Endothelial cell (in vitro differentiated cells): ENCODE measurements at regions not wholly inside any gene's neighbourhood (a gene's known extent, or its start where the extent isn't known, plus 50 kb on each side); places are given as distances from the start of the nearest gene placed in this dataset.

Experiments used
- DNase-seq: peaks from one replicate; pipeline ENCODE4 v3.0.0; 2021; ENCODE audit warnings: low spot score
- H3K27ac Mint-ChIP-seq: one replicate; pipeline ENCODE4 v1.8.0; 2021; ENCODE audit warnings: mixed read lengths, inconsistent platforms; ENCODE audit not compliant: unreplicated experiment
- H3K27me3 Mint-ChIP-seq: one replicate; pipeline ENCODE4 v1.8.0; 2021; ENCODE audit warnings: mild to moderate bottlenecking, moderate library complexity, mixed read lengths, inconsistent platforms; ENCODE audit not compliant: unreplicated experiment
- H3K36me3 Mint-ChIP-seq: one replicate; pipeline ENCODE4 v1.8.0; 2021; ENCODE audit warnings: mild to moderate bottlenecking, low read depth, mixed read lengths, inconsistent platforms; ENCODE audit not compliant: unreplicated experiment
- H3K4me1 Mint-ChIP-seq: one replicate; pipeline ENCODE4 v1.8.0; 2021; ENCODE audit warnings: mild to moderate bottlenecking, mixed read lengths, inconsistent platforms; ENCODE audit not compliant: unreplicated experiment
- H3K4me3 Mint-ChIP-seq: one replicate; pipeline ENCODE4 v1.8.0; 2021; ENCODE audit warnings: mild to moderate bottlenecking, mixed read lengths, inconsistent platforms; ENCODE audit not compliant: unreplicated experiment
- H3K9me3 Mint-ChIP-seq: one replicate; pipeline ENCODE4 v1.8.0; 2021; ENCODE audit warnings: mixed read lengths, inconsistent platforms; ENCODE audit not compliant: unreplicated experiment
- CTCF ChIP-seq: fragments of 200-600 bp; sonication (generic); IDR thresholded peaks from one replicate; pipeline ENCODE4 v1.5.0; 2021; ENCODE audit warnings: antibody characterized with exemption; ENCODE audit not compliant: unreplicated experiment

- Mint-ChIP-seq H3K9me3 (no peaks in the 10 kb centered on the region), H3K36me3 (no peaks in the 10 kb centered on the region), H3K27ac (no peak overlapping the region), H3K4me3 (no peak overlapping the region), H3K27me3 (peaks cover 1% of the 10 kb centered on the region), H3K4me1 (no peaks in the 10 kb centered on the region)
- no peak for DNase-seq
- TF ChIP-seq CTCF = no peak
Observed at GRCh38 chr3:178404961-178405360, 131.3 kb upstream of the KCNMB2 start.

GRCh38 chr3:178405531-178405930, 130.7 kb upstream of the KCNMB2 start:
- no peak for DNase-seq
- Mint-ChIP-seq H3K4me3 (no peak overlapping the region), H3K36me3 (no peaks in the 10 kb centered on the region), H3K9me3 (no peaks in the 10 kb centered on the region), H3K27me3 (peaks cover 1% of the 10 kb centered on the region), H3K27ac (no peak overlapping the region), H3K4me1 (no peaks in the 10 kb centered on the region)
- TF ChIP-seq CTCF = no peak

- Mint-ChIP-seq H3K4me3 (no peak overlapping the region), H3K36me3 (no peaks in the 10 kb centered on the region), H3K9me3 (no peaks in the 10 kb centered on the region), H3K4me1 (no peaks in the 10 kb centered on the region), H3K27me3 (peaks cover 1% of the 10 kb centered on the region), H3K27ac (no peak overlapping the region)
- DNase-seq = no peak
- TF ChIP-seq CTCF = no peak
Observed at GRCh38 chr3:178406206-178406605, 130.0 kb upstream of the KCNMB2 start.

- Mint-ChIP-seq H3K27ac (no peak overlapping the region), H3K9me3 (no peaks in the 10 kb centered on the region), H3K36me3 (no peaks in the 10 kb centered on the region), H3K4me3 (no peak overlapping the region), H3K4me1 (no peaks in the 10 kb centered on the region), H3K27me3 (no peaks in the 10 kb centered on the region)
- no peak for TF ChIP-seq CTCF
- no peak for DNase-seq
Observed at GRCh38 chr3:178415384-178415783, 120.9 kb upstream of the KCNMB2 start.

GRCh38 chr3:178417736-178418135, 118.5 kb upstream of the KCNMB2 start:
- no peak overlapping the region for H3K27ac Mint-ChIP-seq
- H3K36me3 Mint-ChIP-seq = no peaks in the 10 kb centered on the region
- H3K4me3 Mint-ChIP-seq = no peak overlapping the region
- no peaks in the 10 kb centered on the region for H3K9me3 Mint-ChIP-seq
- TF ChIP-seq CTCF = no peak
- no peaks in the 10 kb centered on the region for H3K27me3 Mint-ChIP-seq
- no peak for DNase-seq
- H3K4me1 Mint-ChIP-seq = no peaks in the 10 kb centered on the region
